ENCODE measurements at regions not wholly inside any gene's neighbourhood (a gene's known extent, or its start where the extent isn't known, plus 50 kb on each side); places are given as distances from the start of the nearest gene placed in this dataset.

DNA sequence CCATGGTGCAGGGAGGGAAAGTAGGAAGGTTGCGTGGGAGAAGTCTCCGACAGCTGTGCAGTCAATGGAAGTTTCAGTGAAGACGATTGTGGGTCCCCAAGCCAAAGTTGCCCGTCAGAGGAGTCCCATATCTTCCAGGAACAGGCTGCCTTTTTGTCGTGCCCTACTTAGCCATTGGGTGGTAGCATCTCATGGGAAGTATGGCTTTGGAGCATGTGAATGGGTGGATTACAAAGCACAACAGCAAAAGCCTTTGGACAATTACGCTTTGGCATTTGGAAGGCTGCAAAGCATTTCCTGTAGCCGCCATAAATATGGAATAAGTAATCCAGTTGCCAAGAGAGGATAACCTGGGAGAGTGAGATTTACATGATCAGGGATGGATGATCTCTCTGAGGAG lies 300.7 kb upstream of the BOD1L1 start:
- H3K36me3 Mint-ChIP-seq (ENCODE audit: low read depth, unreplicated experiment) = no peaks in the 10 kb centered on the region
- no peaks in the 10 kb centered on the region for H3K4me1 Mint-ChIP-seq (ENCODE audit: unreplicated experiment)
- H3K27me3 Mint-ChIP-seq (ENCODE audit: unreplicated experiment) = no peaks in the 10 kb centered on the region
- H3K27ac Mint-ChIP-seq (ENCODE audit: unreplicated experiment) = no peak overlapping the region
- no peak for TF ChIP-seq CTCF (IDR thresholded peaks at IDR 0.05; ENCODE audit: unreplicated experiment)
- no peak overlapping the region for H3K4me3 Mint-ChIP-seq (ENCODE audit: unreplicated experiment)
- no peaks in the 10 kb centered on the region for H3K9me3 Mint-ChIP-seq (ENCODE audit: unreplicated experiment)
- no peak for DNase-seq (ENCODE audit: low spot score)

- H3K27me3 Mint-ChIP-seq (ENCODE audit: unreplicated experiment) = no peaks in the 10 kb centered on the region
Measured at GRCh38 chr4:13930155-13930554, 302.6 kb upstream of the BOD1L1 start.

GRCh38 chr4:13933191-13933590 lies 305.7 kb upstream of the BOD1L1 start:
- no peak for TF ChIP-seq CTCF (IDR thresholded peaks at IDR 0.05; ENCODE audit: unreplicated experiment)
- Mint-ChIP-seq H3K9me3 (ENCODE audit: unreplicated experiment) (no peaks in the 10 kb centered on the region), H3K27me3 (ENCODE audit: unreplicated experiment) (no peaks in the 10 kb centered on the region), H3K36me3 (ENCODE audit: low read depth, unreplicated experiment) (no peaks in the 10 kb centered on the region), H3K4me1 (ENCODE audit: unreplicated experiment) (peaks cover 8% of the 10 kb centered on the region), H3K27ac (ENCODE audit: unreplicated experiment) (no peak overlapping the region), H3K4me3 (ENCODE audit: unreplicated experiment) (no peak overlapping the region)
- DNase-seq (ENCODE audit: low spot score) = no peak

More at GRCh38 chr4:13930155-13930554, 302.6 kb upstream of the BOD1L1 start:
- no peak for TF ChIP-seq CTCF (IDR thresholded peaks at IDR 0.05; ENCODE audit: unreplicated experiment)
- Mint-ChIP-seq H3K36me3 (ENCODE audit: low read depth, unreplicated experiment) (no peaks in the 10 kb centered on the region), H3K4me3 (ENCODE audit: unreplicated experiment) (no peak overlapping the region), H3K4me1 (ENCODE audit: unreplicated experiment) (no peaks in the 10 kb centered on the region), H3K9me3 (ENCODE audit: unreplicated experiment) (no peaks in the 10 kb centered on the region), H3K27ac (ENCODE audit: unreplicated experiment) (no peak overlapping the region)
- no peak for DNase-seq (ENCODE audit: low spot score)

- DNase-seq (ENCODE audit: low spot score) = no peak
- Mint-ChIP-seq H3K27me3 (ENCODE audit: unreplicated experiment) (peaks cover under 1% of the 10 kb centered on the region), H3K27ac (ENCODE audit: unreplicated experiment) (no peak overlapping the region), H3K4me3 (ENCODE audit: unreplicated experiment) (no peak overlapping the region), H3K9me3 (ENCODE audit: unreplicated experiment) (no peaks in the 10 kb centered on the region), H3K4me1 (ENCODE audit: unreplicated experiment) (peaks cover 8% of the 10 kb centered on the region), H3K36me3 (ENCODE audit: low read depth, unreplicated experiment) (no peaks in the 10 kb centered on the region)
- TF ChIP-seq CTCF (IDR thresholded peaks at IDR 0.05; ENCODE audit: unreplicated experiment) = no peak
Measured at GRCh38 chr4:13938299-13938698, 310.8 kb upstream of the BOD1L1 start.

DNA sequence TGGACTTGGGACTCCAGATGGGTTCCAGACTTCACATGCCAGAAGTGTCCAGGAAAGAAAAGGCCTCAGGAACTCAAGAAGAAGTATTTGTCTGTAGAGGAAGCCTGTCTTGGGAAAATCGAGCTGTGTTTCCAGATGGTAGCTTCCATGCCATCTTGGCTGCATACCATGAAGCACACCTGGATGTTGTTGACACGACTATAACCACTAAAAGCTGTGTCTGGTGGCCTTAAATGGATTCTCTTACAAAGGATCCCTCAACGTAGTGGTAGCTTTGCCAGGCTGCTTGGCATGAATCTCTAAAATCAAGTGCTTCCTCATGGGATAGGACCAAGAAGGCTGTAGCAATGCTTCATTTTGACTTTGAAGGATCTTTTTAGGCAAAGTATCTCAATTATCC lies 313.4 kb upstream of the BOD1L1 start:
- no peak for DNase-seq (ENCODE audit: low spot score)
- Mint-ChIP-seq H3K27me3 (ENCODE audit: unreplicated experiment) (peaks cover 2% of the 10 kb centered on the region), H3K36me3 (ENCODE audit: low read depth, unreplicated experiment) (no peaks in the 10 kb centered on the region), H3K9me3 (ENCODE audit: unreplicated experiment) (no peaks in the 10 kb centered on the region), H3K27ac (ENCODE audit: unreplicated experiment) (no peak overlapping the region), H3K4me1 (ENCODE audit: unreplicated experiment) (peaks cover 1% of the 10 kb centered on the region), H3K4me3 (ENCODE audit: unreplicated experiment) (no peak overlapping the region)
- no peak for TF ChIP-seq CTCF (IDR thresholded peaks at IDR 0.05; ENCODE audit: unreplicated experiment)
